NCI-H460 (cell line): ENCODE measurements at regions not wholly inside any gene's neighbourhood (a gene's known extent, or its start where the extent isn't known, plus 50 kb on each side); places are given as distances from the start of the nearest gene placed in this dataset.
"Not testable (repeated sequence)": the region's sequence is repeated elsewhere in the genome, so short reads cannot be mapped to it uniquely, and the experiment has no call there.

Source experiments
- DNase-seq: peaks from one replicate; pipeline ENCODE4 v3.0.0-alpha.2; 2016; ENCODE audit warnings: low read depth; ENCODE audit errors: extremely low read depth

DNA sequence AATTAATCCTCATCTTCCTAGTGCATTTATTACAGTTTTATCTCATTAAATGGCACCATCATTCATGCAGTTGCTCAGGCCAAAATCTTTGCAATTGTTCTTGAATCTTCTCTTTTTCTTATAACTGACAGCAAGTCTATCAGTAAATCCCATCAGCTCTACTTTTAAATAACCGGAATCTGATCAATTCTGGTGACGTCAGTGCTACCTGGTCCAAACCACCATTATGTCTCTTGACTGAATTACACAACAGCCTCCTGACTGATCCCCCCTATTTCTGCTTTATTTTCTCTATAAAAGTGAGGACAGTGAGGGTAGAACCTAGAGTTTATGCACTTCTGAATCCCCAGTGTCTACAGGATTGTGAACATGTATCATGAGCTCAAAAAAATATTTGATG lies 787.4 kb downstream of the AACS start:
- no peak for DNase-seq

DNA sequence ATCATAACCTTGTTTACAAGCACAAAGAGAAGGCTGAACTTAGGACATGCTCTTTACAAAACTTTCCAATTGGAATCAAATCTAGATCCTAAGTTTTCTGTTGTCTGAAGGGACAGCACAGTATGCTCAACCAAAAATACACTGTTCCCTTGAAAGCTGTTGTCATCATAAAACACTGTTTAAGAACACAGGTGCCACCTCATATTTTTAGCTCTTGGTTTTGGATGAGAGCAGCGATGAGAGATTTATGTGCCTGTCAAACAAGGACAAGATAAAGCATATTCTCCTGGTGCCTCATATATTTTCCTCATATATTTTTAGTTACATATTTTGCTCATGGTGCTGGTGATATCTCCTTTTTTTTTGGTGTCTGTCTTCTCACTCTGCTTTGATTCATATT lies 788.4 kb downstream of the AACS start:
- DNase-seq = no peak

DNA sequence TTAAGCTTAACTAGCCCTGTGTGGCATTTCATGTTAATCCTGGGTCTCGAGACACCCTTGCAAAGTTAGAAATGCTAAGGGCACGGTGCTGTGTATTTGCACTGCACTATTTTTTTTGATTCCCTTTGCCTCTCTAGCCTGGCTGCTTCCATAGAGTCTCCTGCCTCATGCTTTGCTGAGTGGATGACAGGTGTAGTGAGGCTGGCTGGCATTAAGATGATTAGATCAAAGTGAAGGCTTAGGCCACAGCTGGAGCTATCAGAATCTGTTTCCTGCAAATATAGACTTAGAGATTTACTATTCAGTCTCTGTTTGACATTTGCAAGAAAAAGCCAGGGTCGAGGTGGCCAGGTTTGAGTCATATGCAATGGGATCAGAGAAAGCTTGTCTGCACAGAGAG lies 791.1 kb downstream of the AACS start:
- DNase-seq = no peak

DNA sequence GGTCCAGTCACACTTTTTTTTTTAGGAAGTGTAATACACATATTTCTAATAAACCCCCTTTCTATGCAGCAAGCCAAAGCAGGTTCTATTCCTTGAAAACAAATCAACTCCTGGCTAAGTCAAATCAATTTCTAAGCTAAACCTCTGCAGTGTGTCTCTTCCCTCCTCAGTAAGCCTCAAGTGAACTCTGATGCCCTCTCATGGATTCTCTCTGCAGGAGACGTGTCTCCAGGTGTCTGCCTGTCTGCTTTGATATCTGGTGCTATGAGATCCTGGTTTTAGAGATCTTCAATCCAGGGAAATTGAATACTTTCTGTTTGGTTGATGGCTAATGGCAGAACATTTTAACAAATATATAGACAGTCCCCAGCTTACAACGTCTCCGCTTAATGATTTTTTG lies 791.7 kb downstream of the AACS start:
- DNase-seq = no peak

DNA sequence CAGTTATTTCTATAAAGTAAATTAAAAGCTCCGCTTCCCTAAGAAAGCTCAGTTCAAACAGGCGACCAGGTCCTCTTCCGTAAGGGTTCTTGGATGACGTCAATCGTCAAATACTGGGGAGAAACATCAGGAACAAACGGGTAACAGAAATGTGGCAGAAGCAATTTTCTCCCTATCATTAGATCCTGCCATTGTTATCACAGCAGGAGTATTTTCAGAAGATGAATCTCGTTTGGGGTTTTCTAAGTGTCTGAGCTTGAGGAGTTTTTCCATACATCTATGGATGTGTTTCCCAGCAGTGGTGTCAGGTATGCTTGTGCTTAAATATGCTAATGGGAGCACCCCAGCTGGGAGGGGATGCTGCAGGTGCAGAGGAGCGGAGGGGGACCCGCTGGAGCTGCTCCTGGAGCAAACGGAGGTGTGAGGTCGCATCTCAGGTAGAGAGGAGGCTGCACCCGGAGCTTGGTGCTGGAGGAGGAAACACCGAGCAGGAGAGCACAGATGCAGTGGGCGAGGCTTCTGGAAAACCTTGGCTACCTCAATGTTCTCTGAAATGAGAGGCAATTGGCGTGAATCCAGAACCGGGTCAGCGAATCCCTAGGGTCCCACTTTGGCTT lies 795.5 kb downstream of the AACS start:
- no peak for DNase-seq

DNA sequence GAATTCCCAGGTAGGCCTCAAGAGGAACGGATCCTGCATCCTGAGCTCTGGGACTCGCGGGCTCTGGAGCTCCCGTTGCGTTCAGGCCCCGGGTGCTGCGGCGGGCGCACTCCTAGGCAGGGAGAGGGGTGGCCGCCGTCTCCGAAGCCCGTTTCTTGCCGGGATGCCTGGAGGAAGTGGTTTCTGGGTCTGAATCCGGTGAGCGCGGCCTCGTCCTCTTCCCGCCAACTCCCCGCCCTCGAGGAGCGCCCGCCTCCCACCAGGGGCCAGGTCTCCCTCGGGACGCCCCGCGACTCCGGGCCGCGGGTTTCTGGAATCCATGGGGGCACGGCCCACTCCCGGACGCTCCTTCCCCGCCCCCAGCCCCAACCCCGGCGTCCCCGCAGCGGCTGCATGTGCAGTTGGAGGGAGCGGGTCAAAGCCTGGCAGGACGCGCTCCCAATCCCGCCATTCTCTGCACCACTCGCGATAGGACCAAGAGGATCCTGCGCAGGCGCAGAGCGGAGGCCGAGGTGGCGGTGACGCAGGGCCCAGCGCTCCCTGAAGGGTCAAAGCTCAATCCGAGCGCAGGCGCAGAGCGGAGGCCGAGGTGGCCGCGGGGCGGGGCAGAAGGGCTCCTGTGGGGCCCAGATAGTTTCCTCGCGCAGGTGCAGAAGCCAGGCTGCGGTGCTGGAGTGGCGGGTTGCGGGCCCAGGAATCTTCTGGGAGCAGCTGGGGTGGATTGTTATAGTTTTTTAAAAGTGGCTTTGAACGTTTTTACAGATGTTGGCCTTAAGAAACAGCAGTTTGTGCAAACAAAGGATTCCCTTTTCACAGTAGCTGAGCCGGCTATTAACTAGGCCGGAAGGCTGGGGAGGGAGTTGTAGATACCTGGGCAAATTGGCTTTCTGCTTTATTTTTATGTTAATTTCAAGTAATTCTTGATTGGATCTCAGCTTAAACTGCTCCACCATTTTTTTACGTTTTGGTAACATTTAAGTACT lies 796.4 kb downstream of the AACS start:
- no peak for DNase-seq

DNA sequence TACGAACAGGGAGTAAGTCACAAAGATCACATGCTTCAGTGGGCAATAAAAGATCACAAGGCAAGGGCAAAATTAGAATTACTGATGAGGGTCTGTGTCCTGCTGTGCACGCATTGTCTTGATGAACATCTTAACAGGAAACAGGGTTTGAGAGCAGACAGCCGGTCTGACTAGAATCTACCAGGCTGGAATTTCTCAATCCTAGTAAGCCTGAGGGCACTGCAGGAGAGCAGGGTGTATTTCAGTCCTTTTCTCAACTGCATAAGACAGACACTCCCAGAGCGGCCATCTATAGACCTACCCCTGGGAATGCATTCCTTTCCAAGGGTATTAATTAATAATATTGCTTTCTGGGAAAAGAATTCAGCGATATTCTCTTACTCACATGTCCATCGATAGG lies 800.0 kb downstream of the AACS start:
- DNase-seq = not testable (repeated sequence)

DNA sequence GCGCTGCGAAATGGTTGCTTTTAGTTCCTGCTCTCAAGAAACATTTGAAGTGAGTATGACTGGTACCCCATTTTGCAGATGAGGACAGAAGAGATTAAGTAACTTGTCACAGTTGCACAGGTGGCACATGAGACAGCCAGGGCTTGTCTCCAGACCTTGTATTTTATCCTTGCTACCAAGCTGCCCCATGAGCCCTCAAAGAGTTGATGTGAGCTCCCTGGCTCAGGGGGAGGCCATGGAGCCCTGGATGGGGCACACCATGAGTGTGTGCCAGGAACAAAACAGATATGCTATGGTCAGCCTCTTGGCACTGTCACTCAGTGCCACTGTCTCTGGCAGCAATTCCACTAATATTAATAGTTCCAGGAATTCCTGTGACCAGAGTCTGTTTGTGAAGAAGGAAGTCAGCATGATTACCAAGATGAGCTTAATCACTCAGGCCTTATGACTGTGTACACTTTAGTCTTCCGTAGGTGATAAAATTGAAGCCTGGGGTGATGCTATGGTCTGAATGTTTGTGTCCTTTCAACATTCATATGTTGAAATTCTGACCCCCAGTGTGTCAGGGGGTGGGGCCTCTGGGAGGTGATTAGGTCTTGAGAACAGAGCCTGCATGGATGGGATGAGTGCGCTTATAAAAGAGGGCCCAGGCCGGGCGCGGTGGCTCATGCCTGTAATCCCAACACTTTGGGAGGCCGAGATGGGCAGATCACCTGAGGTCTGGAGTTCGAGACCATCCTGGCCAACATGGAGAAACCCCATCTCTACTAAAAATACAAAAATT lies 806.8 kb downstream of the AACS start:
- no peak for DNase-seq

DNA sequence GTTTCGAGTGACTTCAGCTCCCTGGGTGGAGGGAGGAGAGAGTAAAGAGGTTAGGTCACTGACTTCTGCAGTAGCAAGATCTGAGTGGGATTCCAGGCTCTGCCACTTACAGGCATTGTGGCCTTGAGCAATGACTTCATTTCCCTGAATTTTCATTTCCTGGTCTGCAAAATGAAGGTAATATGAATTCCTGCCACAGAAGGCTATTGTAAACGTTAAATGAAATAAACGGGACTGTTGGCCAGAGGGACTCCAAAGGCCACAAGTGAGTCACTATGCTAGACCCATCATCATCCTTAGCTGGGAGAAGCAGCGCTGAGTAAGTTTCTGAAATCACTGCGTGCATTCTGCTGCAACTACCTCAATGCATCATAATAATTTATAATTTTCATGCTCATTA lies 807.8 kb downstream of the AACS start:
- DNase-seq = no peak

DNA sequence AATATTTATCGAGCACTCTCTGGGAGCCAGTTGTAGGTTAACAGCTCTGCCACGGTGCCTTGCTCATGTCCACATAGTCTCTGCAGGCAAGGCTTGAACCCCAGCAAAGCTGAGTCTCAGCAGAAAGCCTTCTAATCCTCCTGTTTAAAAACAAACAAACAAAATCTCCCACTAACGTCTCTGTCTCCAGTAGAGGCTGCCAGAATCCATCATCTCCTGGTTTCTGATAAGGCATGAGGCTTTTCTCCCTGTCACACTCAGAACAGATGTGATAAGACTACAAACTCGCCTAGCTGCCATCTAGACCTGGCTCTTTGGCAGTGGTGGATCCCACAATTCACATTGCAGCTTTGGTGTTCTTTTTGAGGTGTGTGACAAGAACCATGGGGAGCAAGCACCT lies 813.2 kb downstream of the AACS start:
- no peak for DNase-seq

DNA sequence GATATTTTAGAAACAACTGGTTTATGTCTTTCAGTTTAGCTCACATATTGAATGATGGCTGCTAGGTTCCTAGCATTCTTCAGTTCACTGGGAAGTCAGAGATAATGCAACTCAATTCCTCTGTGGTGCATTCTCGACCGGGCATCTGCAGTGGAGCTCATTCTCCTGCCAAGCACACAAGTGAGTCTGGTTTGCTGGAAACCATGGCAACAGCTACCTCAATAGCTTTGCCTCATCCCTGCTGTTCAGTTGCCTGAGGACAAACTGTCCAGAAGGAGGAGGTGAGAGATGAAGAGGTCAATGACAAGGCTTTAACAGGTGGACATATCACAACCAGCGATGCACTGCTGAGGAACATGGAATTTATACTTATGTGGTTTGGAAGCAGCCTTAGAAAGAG lies 816.9 kb downstream of the AACS start:
- no peak for DNase-seq

DNA sequence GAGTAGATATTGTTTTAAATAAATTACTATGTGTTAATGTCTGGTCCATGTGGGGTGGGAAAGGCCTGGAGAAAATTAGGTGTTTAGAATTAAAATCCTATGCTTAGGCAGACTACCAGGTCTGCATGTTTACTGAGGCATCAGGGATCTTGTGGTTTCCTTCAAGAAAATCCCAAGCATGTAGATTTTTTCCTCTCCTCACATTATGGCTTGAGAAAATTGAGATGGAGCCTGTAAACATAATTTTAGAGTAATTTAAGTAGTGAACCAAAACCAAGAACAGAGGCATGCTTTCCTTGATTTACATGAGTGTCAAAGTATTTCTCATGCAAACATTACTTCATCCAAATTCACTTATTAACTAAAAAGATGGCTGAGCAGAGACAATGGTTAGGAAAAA lies 823.7 kb downstream of the AACS start:
- DNase-seq = no peak

DNA sequence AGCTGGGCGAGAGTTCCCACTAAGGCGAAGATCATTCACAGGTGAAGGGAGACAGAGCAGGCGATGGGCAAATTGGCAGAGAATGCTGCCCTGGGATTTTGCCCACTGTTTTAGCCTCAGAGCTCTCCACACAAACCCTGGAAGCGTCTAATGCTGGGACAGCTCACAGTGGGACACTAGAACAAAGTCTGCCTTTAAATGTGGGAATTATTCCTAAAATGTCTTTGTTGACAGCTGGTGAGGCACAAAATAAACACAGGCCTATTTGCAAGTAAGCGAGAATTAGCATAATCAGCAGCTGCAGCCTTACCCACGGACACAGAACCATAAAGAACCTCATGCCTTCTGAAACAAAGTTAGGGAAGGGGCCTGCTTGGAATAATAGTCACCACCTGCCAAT lies 824.5 kb downstream of the AACS start:
- DNase-seq = no peak

DNA sequence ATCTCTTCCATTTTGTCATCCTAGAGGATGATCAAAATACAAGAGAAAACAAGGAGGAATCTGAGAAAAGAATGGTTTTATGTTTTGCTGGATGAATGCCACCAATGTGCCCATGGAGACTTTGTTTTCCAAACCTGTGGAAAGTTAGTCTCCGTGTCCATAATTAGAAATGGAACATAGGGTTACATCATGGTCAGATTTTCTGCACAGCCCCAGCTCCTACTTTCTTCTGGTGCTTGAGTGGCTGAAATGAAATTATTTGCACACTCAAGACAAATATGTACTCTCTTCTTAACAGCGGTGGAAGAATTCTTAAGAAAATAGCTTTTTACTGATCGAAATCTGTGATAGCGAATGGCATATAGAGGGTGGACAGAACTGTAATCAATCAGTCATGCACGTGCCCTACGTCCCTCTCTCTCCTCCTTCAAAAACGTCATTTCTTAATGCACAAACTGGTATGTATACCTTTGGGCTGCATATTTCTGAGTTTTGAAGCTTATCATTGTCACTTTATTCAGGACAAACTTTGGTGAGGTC lies 825.2 kb downstream of the AACS start:
- DNase-seq = no peak

DNA sequence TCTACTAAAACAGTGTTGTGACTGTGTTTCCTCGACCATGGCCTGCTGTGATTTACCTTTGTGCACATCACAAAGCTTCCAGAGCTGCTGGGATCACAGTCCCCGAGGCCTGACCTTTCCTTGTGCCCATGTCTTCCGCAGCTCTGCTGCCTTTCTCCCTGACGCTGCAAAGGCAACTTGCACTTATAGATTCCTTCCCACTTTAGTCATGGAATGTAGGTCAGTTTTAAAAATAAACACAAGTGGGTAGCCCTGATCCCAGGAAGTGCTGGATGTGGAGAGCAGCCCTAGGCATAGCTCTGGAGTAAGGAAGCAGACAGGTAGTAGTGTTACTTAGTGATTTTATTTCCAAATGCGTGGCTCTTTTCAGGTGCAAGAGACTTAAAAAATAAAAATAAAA lies 825.7 kb downstream of the AACS start:
- no peak for DNase-seq

DNA sequence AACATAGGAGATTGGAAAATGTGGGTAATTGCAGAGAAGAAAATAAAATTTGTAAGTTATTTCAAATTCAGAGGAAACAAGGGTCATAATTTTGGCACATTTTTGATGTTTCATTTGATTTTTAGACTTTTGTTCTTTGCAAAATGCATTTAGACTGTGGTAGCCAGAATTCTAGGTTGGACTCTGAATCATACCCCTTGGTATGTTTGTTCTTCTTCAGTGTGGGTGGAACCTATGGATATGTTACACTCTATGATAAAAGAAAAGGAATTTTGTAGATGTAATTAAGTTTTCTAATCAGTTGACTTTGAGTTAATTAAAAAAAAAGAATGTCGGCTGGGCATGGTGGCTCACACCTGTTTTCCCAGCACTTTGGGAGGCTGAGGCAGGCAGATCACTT lies 827.0 kb downstream of the AACS start:
- no peak for DNase-seq

DNA sequence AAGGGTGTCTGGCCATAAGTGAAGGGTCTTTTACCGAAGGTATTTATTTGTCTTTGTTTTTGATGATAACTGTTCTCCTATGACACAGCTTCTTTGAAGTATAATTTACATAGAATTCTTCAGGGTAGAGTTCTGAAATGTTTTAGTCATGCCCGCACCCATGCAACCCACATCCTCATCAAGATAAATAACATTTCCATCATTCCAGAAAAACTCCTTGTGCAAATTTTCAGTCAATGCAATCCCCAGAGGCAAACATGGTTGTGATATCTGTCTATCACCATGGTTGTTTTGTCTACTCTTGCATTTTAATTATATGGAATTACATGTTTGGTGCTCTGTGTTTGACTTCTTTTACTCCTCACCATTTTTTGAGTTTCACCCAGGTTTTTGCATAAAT lies 837.8 kb downstream of the AACS start:
- DNase-seq = no peak

DNA sequence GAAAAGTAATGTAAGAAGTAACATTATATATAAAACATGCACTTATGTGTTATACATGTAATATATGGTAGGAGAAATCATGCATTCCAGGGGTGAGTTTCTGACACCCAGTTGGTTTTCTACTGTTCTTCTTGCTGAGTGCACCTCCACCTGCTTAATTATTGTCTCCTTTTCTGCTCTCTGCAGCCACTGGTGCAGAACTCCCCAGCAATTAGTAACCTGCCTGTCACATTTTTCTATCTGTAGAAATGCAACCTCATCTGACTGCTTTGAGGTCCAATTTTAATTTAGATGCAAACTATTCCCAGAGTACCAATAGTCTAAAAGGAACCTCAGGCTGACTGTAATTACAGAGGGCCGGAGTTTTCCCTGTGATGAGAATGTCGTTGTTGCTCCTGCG lies 842.1 kb downstream of the AACS start:
- DNase-seq = no peak

DNA sequence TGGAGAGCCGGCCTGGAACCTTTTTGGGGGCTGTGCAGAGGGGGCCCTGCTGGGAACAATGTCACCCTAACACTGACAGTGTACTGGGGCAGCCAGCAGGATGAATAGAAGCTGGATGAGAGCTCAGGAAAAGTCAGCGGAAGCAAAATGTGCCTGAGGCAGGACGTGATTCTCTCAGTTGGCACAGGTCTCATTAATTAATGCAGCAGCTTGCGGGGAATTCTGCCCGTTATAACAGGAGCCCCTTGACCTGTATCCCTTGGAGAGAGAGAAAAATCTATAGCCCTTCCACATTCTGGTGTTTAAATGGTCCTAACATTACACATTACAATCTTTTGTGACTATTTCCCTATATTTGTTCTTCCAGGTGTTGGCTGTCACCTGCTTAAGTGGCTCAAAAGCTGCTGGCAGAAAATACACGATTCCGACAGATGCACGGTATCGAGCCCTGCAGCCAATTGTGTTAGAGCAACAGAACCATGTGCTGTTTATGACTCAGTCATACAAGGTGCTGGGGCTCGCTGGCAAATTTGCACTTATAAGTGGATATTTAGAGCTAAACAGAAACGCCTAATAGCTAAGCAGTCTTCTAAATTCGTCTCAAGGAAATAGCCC lies 854.7 kb downstream of the AACS start:
- DNase-seq = no peak

DNA sequence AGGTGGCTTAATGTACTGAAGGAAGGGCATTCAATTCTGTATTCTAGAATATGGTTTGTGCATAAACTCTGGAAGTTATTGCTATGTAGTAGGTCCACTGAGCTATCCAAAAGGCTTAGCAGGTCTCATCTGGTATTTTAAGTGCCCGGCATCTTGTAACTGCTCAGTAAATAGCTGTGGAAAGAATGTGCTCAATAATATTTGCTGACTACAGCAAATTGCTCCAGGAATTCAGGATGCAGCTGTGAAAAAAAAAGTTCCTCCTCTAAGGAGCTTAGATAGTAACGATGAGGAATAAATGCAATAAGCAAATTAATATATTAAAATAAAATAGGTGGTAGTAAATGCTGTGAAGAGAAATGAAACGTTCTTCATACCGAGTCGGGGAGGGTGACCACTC lies 857.1 kb downstream of the AACS start:
- no peak for DNase-seq

DNA sequence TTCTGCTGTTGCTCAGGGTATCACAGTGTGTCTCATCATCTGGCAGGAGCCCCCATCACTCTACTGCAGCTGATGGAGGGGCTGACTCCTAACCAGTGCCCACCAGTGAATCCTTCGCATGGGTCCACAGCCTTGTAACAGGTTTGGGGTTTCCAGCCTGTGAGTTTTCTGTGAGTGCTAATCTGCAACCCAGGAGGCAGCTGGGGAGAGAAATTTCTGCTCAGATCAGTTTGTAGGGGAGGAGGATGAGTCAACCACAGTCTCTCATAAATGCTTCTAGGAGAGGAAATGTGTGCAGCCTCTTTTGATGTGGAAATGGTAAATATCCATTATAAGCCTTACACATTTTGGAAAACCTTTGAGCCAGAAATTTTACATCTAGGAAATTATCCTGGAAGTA lies 871.3 kb downstream of the AACS start:
- no peak for DNase-seq
